ENCODE measurements at regions not wholly inside any gene's neighbourhood (a gene's known extent, or its start where the extent isn't known, plus 50 kb on each side); places are given as distances from the start of the nearest gene placed in this dataset.

DNA sequence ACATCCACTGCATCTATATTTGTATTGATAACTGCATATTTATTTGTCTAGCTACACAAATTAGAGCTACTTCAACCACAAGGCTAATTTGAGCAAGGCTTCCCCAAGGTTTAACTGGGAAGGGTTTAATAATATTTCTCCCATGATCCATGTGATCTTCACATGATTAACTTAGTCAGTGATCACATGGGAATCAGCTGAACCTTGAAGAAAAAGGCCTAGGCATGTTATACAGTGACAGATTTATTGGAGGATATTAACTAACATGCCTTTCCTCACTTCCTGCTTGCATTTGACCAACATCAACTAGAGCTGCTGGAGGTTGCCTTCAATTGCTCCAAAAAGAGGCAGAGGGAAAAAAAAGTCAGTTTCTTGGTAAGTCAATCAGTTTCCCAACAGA is 417.0 kb downstream of the HAO1 start:
- Histone ChIP-seq H3K9me3 (ENCODE audit: control insufficient read depth, low read depth, low read length) (no peaks in the 10 kb centered on the region), H3K36me3 (ENCODE audit: control insufficient read depth in 2 of 2, extremely low read depth in 1 of 2, insufficient read depth in 2 of 2, low read length in 2 of 2) (no peaks in the 10 kb centered on the region), H3K4me2 (ENCODE audit: control insufficient read depth, extremely low read depth, insufficient read depth, low read depth, low read length) (no peak overlapping the region), H3K4me1 (ENCODE audit: control insufficient read depth, extremely low read depth, insufficient read depth, low read length) (peaks cover 13% of the 10 kb centered on the region), H3K27ac (ENCODE audit: control insufficient read depth, insufficient read depth, low read length) (no peak overlapping the region), H2AFZ (ENCODE audit: control insufficient read depth, low read length) (no peak overlapping the region), H3K9ac (ENCODE audit: control insufficient read depth, extremely low read depth, insufficient read depth, low read length) (no peak overlapping the region), H3K27me3 (ENCODE audit: control insufficient read depth, extremely low read depth, insufficient read depth, low read length) (no peaks in the 10 kb centered on the region), H3K79me2 (ENCODE audit: control insufficient read depth, insufficient read depth, low read length) (no peaks in the 10 kb centered on the region), H3K4me3 (ENCODE audit: control insufficient read depth in 2 of 3, extremely low read depth in 1 of 3, insufficient read depth in 2 of 3, low read depth in 1 of 3, low read length in 3 of 3) (no peak overlapping the region), H4K20me1 (ENCODE audit: control insufficient read depth, extremely low read depth, insufficient read depth, low read length) (no peaks in the 10 kb centered on the region), H3K9me1 (ENCODE audit: control insufficient read depth, extremely low read depth, insufficient read depth, low read length) (no peaks in the 10 kb centered on the region)
- no peak for FAIRE-seq
- no peak for DNase-seq (ENCODE audit: low read depth, low spot score)
- TF ChIP-seq, protein P1, sequence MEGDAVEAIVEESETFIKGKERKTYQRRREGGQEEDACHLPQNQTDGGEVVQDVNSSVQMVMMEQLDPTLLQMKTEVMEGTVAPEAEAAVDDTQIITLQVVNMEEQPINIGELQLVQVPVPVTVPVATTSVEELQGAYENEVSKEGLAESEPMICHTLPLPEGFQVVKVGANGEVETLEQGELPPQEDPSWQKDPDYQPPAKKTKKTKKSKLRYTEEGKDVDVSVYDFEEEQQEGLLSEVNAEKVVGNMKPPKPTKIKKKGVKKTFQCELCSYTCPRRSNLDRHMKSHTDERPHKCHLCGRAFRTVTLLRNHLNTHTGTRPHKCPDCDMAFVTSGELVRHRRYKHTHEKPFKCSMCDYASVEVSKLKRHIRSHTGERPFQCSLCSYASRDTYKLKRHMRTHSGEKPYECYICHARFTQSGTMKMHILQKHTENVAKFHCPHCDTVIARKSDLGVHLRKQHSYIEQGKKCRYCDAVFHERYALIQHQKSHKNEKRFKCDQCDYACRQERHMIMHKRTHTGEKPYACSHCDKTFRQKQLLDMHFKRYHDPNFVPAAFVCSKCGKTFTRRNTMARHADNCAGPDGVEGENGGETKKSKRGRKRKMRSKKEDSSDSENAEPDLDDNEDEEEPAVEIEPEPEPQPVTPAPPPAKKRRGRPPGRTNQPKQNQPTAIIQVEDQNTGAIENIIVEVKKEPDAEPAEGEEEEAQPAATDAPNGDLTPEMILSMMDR (optimal IDR thresholded peaks at IDR 0.05 in 1 of 3, IDR thresholded peaks at IDR 0.05 in 1 of 3, conservative IDR thresholded peaks at IDR 0.05 in 1 of 3; ENCODE audit: extremely low read depth in 1 of 3, insufficient read depth in 2 of 3, low read length in 3 of 3): no peak
- TF ChIP-seq EZH2 (IDR thresholded peaks at IDR 0.05; ENCODE audit: low read length): no peak
- dilution Hi-C loops (cut with MboI; ENCODE audit: extremely low pct_ligation_motif_present, low sequenced_read_pairs): no loop called here

DNA sequence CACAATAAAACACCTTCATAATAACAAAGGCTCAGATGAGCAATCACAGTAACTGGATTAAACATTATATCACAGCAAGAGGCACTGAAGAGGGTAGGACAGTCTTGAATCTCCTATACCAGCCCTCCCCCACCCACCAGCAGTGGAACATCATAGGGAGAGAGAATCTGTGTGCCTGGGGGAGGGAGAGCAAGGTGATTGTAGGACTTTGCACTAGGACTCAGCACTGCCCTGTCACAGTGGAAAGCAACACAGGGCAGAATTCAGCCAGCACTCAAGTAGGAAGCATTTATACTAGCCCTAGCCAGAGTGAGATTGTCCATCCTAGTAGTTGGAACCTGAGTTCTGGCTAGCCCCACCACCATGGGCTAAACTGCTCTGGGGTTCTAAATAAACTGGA is 400.2 kb downstream of the HAO1 start:
- dilution Hi-C loops (cut with MboI; ENCODE audit: extremely low pct_ligation_motif_present, low sequenced_read_pairs): no loop called here
- Histone ChIP-seq H4K20me1 (ENCODE audit: control insufficient read depth, extremely low read depth, insufficient read depth, low read length) (no peaks in the 10 kb centered on the region), H3K79me2 (ENCODE audit: control insufficient read depth, insufficient read depth, low read length) (no peaks in the 10 kb centered on the region), H3K36me3 (ENCODE audit: control insufficient read depth in 2 of 2, extremely low read depth in 1 of 2, insufficient read depth in 2 of 2, low read length in 2 of 2) (no peaks in the 10 kb centered on the region), H3K27me3 (ENCODE audit: control insufficient read depth, extremely low read depth, insufficient read depth, low read length) (no peaks in the 10 kb centered on the region), H3K4me3 (ENCODE audit: control insufficient read depth in 2 of 3, extremely low read depth in 1 of 3, insufficient read depth in 2 of 3, low read depth in 1 of 3, low read length in 3 of 3) (no peak overlapping the region), H3K4me1 (ENCODE audit: control insufficient read depth, extremely low read depth, insufficient read depth, low read length) (no peaks in the 10 kb centered on the region), H3K27ac (ENCODE audit: control insufficient read depth, insufficient read depth, low read length) (no peak overlapping the region), H3K9ac (ENCODE audit: control insufficient read depth, extremely low read depth, insufficient read depth, low read length) (no peak overlapping the region), H3K4me2 (ENCODE audit: control insufficient read depth, extremely low read depth, insufficient read depth, low read depth, low read length) (no peak overlapping the region), H3K9me1 (ENCODE audit: control insufficient read depth, extremely low read depth, insufficient read depth, low read length) (no peaks in the 10 kb centered on the region), H3K9me3 (ENCODE audit: control insufficient read depth, low read depth, low read length) (no peaks in the 10 kb centered on the region), H2AFZ (ENCODE audit: control insufficient read depth, low read length) (no peak overlapping the region)
- DNase-seq (ENCODE audit: low read depth, low spot score): no peak
- no peak for FAIRE-seq
- TF ChIP-seq, protein P1 (optimal IDR thresholded peaks at IDR 0.05 in 1 of 3, IDR thresholded peaks at IDR 0.05 in 1 of 3, conservative IDR thresholded peaks at IDR 0.05 in 1 of 3; ENCODE audit: extremely low read depth in 1 of 3, insufficient read depth in 2 of 3, low read length in 3 of 3): no peak

All from keratinocyte (primary cell).